ENCODE measurements at regions not wholly inside any gene's neighbourhood (a gene's known extent, or its start where the extent isn't known, plus 50 kb on each side); places are given as distances from the start of the nearest gene placed in this dataset.
"Not testable (repeated sequence)": the region's sequence is repeated elsewhere in the genome, so short reads cannot be mapped to it uniquely, and the experiment has no call there.

- DNase-seq: not testable (repeated sequence)
Measured at GRCh38 chr7:153983186-153983585, 69.0 kb upstream of the DPP6 start.

GRCh38 chr7:153989066-153989627 lies 63.1 kb upstream of the DPP6 start:
- DNase-seq: not testable (repeated sequence)

- DNase-seq: not testable (repeated sequence)
Measured at GRCh38 chr7:153989742-153990425, 62.3 kb upstream of the DPP6 start.

- DNase-seq: not testable (repeated sequence)
Measured at GRCh38 chr7:153991471-153991870, 60.7 kb upstream of the DPP6 start.

GRCh38 chr7:153993402-153993801 lies 58.8 kb upstream of the DPP6 start:
- DNase-seq: not testable (repeated sequence)

GRCh38 chr7:153998896-153999295 lies 53.3 kb upstream of the DPP6 start:
- DNase-seq: not testable (repeated sequence)

Measured in NCI-H1105 treated with DMSO at 0.1 percent for 48 hours (cell line).